GM12878 (cell line): ENCODE measurements at regions not wholly inside any gene's neighbourhood (a gene's known extent, or its start where the extent isn't known, plus 50 kb on each side); places are given as distances from the start of the nearest gene placed in this dataset.

Source experiments
- ATAC-seq: fragments of 200-7000 bp; cut with Tn5 transposase; 3 replicates; pipeline ENCODE4 v1.9.1; 2020; ENCODE audit warnings: mild to moderate bottlenecking, moderate library complexity
- BruUV-seq: library from RNA; stranded (reverse); fragments of 400-500 nt; replicated peaks from 2 replicates; lab custom pipeline; 2021; lab: Mats Ljungman, UMichigan
- CTCF ChIA-PET: fragments of 300-600 bp; sonication (Branson Sonifier 250); formaldehyde crosslinking; extraction: SDS; loops from one replicate; lab custom pipeline; 2021; ENCODE audit warnings: inconsistent platforms; lab: Yijun Ruan, JAX
- POLR2A ChIA-PET: fragments of 350-600 bp; formaldehyde crosslinking; extraction: SDS; loops from one replicate; lab custom pipeline; 2021; ENCODE audit warnings: inconsistent platforms; lab: Charles Lee
- RAD21 ChIA-PET: fragments of 300-600 bp; sonication (Branson Sonifier 250); formaldehyde crosslinking; loops from one replicate; lab custom pipeline; 2023; ENCODE audit warnings: antibody characterized with exemption; ENCODE audit not compliant: unreplicated experiment; lab: Charles Lee
- SMC1A ChIA-PET: fragments of 300-600 bp; sonication (Branson Sonifier 250); formaldehyde crosslinking; loops from one replicate; lab custom pipeline; 2023; ENCODE audit not compliant: unreplicated experiment, uncharacterized antibody; lab: Charles Lee
- DNase-seq: peaks from one replicate; pipeline ENCODE4 v3.0.0-alpha.2; 2011; ENCODE audit warnings: low read depth, low spot score
- FAIRE-seq: peaks from 3 replicates; lab custom pipeline; 2011; peaks lifted over from hg19 to GRCh38; lab: Jason Lieb, UNC
- H2AFZ ChIP-seq: 2 replicates; pipeline ENCODE4 v1.6.0; 2011; ENCODE audit warnings: low read depth, low read length, control low read depth; ENCODE audit not compliant: control insufficient read depth
- H3K27ac ChIP-seq: 2 replicates; pipeline ENCODE4 v1.5.1; 2011; ENCODE audit warnings: control low read depth; ENCODE audit not compliant: control insufficient read depth, insufficient read depth
- H3K27me3 ChIP-seq, 2 experiments: replicated peaks in 1 of 2; 2 replicates each; pipeline versions ENCODE4 v1.6.0 to v1.6.1; 2011; ENCODE audit warnings: low read length in 1 of 2; ENCODE audit not compliant: control insufficient read depth in 2 of 2, insufficient read depth in 2 of 2
- H3K36me3 ChIP-seq, 2 experiments: 2 replicates each; pipeline ENCODE4 v1.5.1; 2011; ENCODE audit warnings: low read length in 1 of 2; ENCODE audit not compliant: control insufficient read depth in 2 of 2, insufficient read depth in 2 of 2
- H3K4me1 ChIP-seq: 2 replicates; pipeline ENCODE4 v1.6.1; 2011; ENCODE audit warnings: mild to moderate bottlenecking, low read length, moderate library complexity, mixed read lengths; ENCODE audit not compliant: control insufficient read depth, insufficient read depth
- H3K4me2 ChIP-seq: 2 replicates; pipeline ENCODE4 v1.6.0; 2011; ENCODE audit warnings: control low read depth; ENCODE audit not compliant: control insufficient read depth, insufficient read depth
- H3K4me3 ChIP-seq: fragments of 200-600 bp; sonication (generic); 2 replicates; pipeline ENCODE4 v1.5.1; 2016
- H3K79me2 ChIP-seq: 2 replicates; pipeline ENCODE4 v1.6.0; 2011; ENCODE audit warnings: low read length; ENCODE audit not compliant: control insufficient read depth, insufficient read depth
- H3K9ac ChIP-seq: 2 replicates; pipeline ENCODE4 v1.8.0; 2011; ENCODE audit warnings: low read length, control low read depth, mixed read lengths; ENCODE audit not compliant: control insufficient read depth, insufficient read depth
- H3K9me3 ChIP-seq: replicated peaks from 3 replicates; pipeline ENCODE4 v1.5.1; 2011; ENCODE audit warnings: mild to moderate bottlenecking, low read length; ENCODE audit not compliant: control insufficient read depth, insufficient read depth
- H4K20me1 ChIP-seq: 2 replicates; pipeline ENCODE4 v1.6.0; 2011; ENCODE audit not compliant: control insufficient read depth, insufficient read depth
- BCL3 ChIP-seq: IDR thresholded peaks from 2 replicates; pipeline ENCODE4 v1.6.1; 2011; ENCODE audit warnings: borderline replicate concordance, low read depth, mild to moderate bottlenecking, moderate library complexity, low read length; ENCODE audit not compliant: insufficient read depth, poor library complexity, severe bottlenecking
- CHD2 ChIP-seq: IDR thresholded peaks from 2 replicates; pipeline ENCODE4 v1.6.1; 2011; ENCODE audit warnings: low read depth, low read length, improper control_type of control experiment, borderline replicate concordance
- CHD4 ChIP-seq: fragments of 200-600 bp; sonication (generic); IDR thresholded peaks from 2 replicates; pipeline ENCODE4 v1.6.1; 2016; ENCODE audit warnings: mild to moderate bottlenecking
- FOS ChIP-seq: IDR thresholded peaks from 3 replicates; pipeline ENCODE4 v1.6.1; 2011; ENCODE audit warnings: borderline replicate concordance; ENCODE audit not compliant: insufficient read length; ENCODE audit errors: extremely low read depth
- IKZF1 ChIP-seq: fragments of 450-650 bp; conservative IDR thresholded peaks from 2 replicates; pipeline ENCODE4 v1.6.1; 2017; ENCODE audit warnings: antibody characterized with exemption, mild to moderate bottlenecking
- KLF5 ChIP-seq: fragments of 450-650 bp; IDR thresholded peaks from 2 replicates; pipeline ENCODE4 v1.6.1; 2014; ENCODE audit warnings: mild to moderate bottlenecking; ENCODE audit not compliant: partially characterized antibody
- SREBF2 ChIP-seq: IDR thresholded peaks from 2 replicates; pipeline ENCODE4 v1.6.1; 2012; ENCODE audit warnings: mild to moderate bottlenecking, low read length
- SUPT20H ChIP-seq: IDR thresholded peaks from 2 replicates; pipeline ENCODE4 v1.6.1; 2011; ENCODE audit warnings: low read depth, mild to moderate bottlenecking, low read length, moderate library complexity, borderline replicate concordance; ENCODE audit not compliant: control insufficient read depth
- TARDBP ChIP-seq: IDR thresholded peaks from 2 replicates; pipeline ENCODE4 v1.6.1; 2016; ENCODE audit warnings: borderline replicate concordance
- TCF3 ChIP-seq: IDR thresholded peaks from 2 replicates; pipeline ENCODE4 v1.6.1; 2012; ENCODE audit warnings: low read depth, mild to moderate bottlenecking, low read length, borderline replicate concordance; ENCODE audit not compliant: insufficient read depth
- YBX1 ChIP-seq: fragments of 450-650 bp; IDR thresholded peaks from 2 replicates; pipeline ENCODE4 v1.6.1; 2016; ENCODE audit warnings: antibody characterized with exemption
- WGBS: methylation state at CpG from one replicate; pipeline ENCODE4 v1.1.6; 2016; ENCODE audit warnings: low lambda C conversion rate; ENCODE audit not compliant: insufficient replicate concordance, insufficient coverage; ENCODE audit errors: missing lambda C conversion rate; 5-methylcytosine and 5-hydroxymethylcytosine counted together
- in situ Hi-C: fragments of 300-500 bp; cut with MboI; formaldehyde crosslinking; loops from 9 replicates; pipeline ENCODE4 v1.14.3; 2018; ENCODE audit warnings: mixed read lengths
- intact Hi-C: fragments of 100-400 bp; cut with micrococcal nuclease; formaldehyde crosslinking; loops from one replicate; pipeline ENCODE4 v1.14.2; 2022; ENCODE audit not compliant: unreplicated experiment

DNA sequence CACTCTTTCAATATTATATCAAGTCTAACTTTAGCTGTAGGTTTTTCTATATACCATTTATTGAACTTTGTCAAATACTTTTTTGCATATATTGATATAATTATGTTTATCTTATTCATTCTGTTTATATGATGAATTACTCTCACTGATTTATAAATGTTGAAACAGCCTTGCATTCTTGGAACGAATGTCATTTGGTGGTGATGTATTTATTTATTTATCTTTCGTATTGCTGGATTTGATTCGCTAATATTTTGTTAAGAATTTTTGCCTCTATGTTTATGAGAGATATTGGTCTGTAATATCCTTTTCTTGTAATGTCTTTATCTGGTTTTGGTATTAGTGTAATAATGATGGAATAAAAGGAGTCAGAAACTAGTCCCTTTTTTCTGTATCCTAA, 563.9 kb downstream of the ANXA1 start:
- Histone ChIP-seq H3K9ac (no peak overlapping the region), H3K9me3 (no peaks in the 10 kb centered on the region), H3K4me3 (no peak overlapping the region), H3K36me3 (no peaks in the 10 kb centered on the region), H3K4me2 (no peak overlapping the region), H2AFZ (no peak overlapping the region), H4K20me1 (no peaks in the 10 kb centered on the region), H3K4me1 (no peaks in the 10 kb centered on the region), H3K27ac (no peak overlapping the region), H3K27me3 (no peaks in the 10 kb centered on the region), H3K79me2 (no peaks in the 10 kb centered on the region)
- CTCF ChIA-PET: no interaction called here
- TF ChIP-seq SREBF2 (no peak), SUPT20H (no peak), FOS (no peak), TCF3 (no peak), IKZF1 (no peak), CHD4 (no peak), CHD2 (no peak), TARDBP (no peak), YBX1 (no peak), KLF5 (no peak), BCL3 (no peak)
- no peak for ATAC-seq
- RAD21 ChIA-PET: no interaction called here
- no TSS peak for BruUV-seq
- SMC1A ChIA-PET: interaction anchor here (0.5 kb wide), 1 partner anchor 1694 kb away, joined by 3 read pairs; no protein-coding TSS in a partner anchor
- in situ Hi-C loops: no loop called here
- DNase-seq: no peak
- 28% methylated on average over 3 of the region's 3 CpGs for WGBS
- POLR2A ChIA-PET: no interaction called here
- intact Hi-C loops: no loop called here
- FAIRE-seq: no peak
